SK-N-SH (cell line): ENCODE measurements at regions not wholly inside any gene's neighbourhood (a gene's known extent, or its start where the extent isn't known, plus 50 kb on each side); places are given as distances from the start of the nearest gene placed in this dataset.

Source experiments
- CTCF ChIA-PET: fragments of 300-600, 350-600 bp; formaldehyde crosslinking; extraction: SDS; loops from one replicate; lab custom pipeline; 2021; lab: Yijun Ruan, JAX
- POLR2A ChIA-PET: fragments of 350-600 bp; sonication (Branson Sonifier 250); formaldehyde crosslinking; extraction: SDS; loops from one replicate; lab custom pipeline; 2020; ENCODE audit warnings: antibody characterized with exemption, inconsistent platforms; lab: Yijun Ruan, JAX
- DNase-seq: peaks from one replicate; pipeline ENCODE4 v3.0.0; 2012
- H2AFZ ChIP-seq: fragments of 200-600 bp; sonication (generic); 2 replicates; pipeline ENCODE4 v1.8.1; 2016; ENCODE audit warnings: antibody characterized with exemption, mild to moderate bottlenecking, low read depth
- H3F3A ChIP-seq: fragments of 200-600 bp; sonication (generic); replicated peaks from 2 replicates; pipeline ENCODE3; 2016; ENCODE audit warnings: antibody characterized with exemption, mild to moderate bottlenecking; ENCODE audit not compliant: insufficient read depth
- H3K27ac ChIP-seq, 2 experiments: fragments of 200-500 bp in 1 of 2; fragments of 200-600 bp in 1 of 2; sonication (Bioruptor generic) in 1 of 2; sonication (generic), shearing (Covaris generic) in 1 of 2; 2 replicates each; pipeline versions ENCODE4 v1.5.1 to v1.6.1; 2014 to 2016; ENCODE audit warnings: low read depth in 2 of 2, inconsistent platforms in 1 of 2, low read length in 1 of 2, mild to moderate bottlenecking in 1 of 2, mixed read lengths in 1 of 2
- H3K27me3 ChIP-seq: fragments of 200-600 bp; sonication (generic), shearing (Covaris generic); 2 replicates; pipeline ENCODE4 v1.6.1; 2016; ENCODE audit warnings: mixed run types; ENCODE audit not compliant: insufficient read depth
- H3K36me3 ChIP-seq, 2 experiments: fragments of 200-500 bp in 1 of 2; fragments of 200-600 bp in 1 of 2; sonication (Bioruptor generic) in 1 of 2; sonication (generic) in 1 of 2; replicated peaks in 1 of 2; 2 replicates each; pipeline versions ENCODE3 to v1.5.1; 2014 to 2016; ENCODE audit warnings: low read length in 1 of 2, mild to moderate bottlenecking in 1 of 2; ENCODE audit not compliant: insufficient read depth in 2 of 2, control insufficient read depth in 1 of 2
- H3K4me1 ChIP-seq, 2 experiments: fragments of 200-500 bp in 1 of 2; fragments of 200-600 bp in 1 of 2; sonication (Bioruptor generic) in 1 of 2; sonication (generic), shearing (Covaris generic) in 1 of 2; 2 replicates each; pipeline versions ENCODE4 v1.5.1 to v1.6.1; 2014 to 2016; ENCODE audit warnings: low read depth in 1 of 2, low read length in 1 of 2, mixed run types in 1 of 2; ENCODE audit not compliant: insufficient read depth in 2 of 2, control insufficient read depth in 1 of 2
- H3K4me2 ChIP-seq: fragments of 200-600 bp; sonication (generic), shearing (Covaris generic); 2 replicates; pipeline ENCODE4 v1.6.1; 2017; ENCODE audit warnings: mixed run types
- H3K4me3 ChIP-seq, 2 experiments: fragments of 200-500 bp in 1 of 2; fragments of 200-600 bp in 1 of 2; sonication (Bioruptor generic) in 1 of 2; sonication (generic), shearing (Covaris generic) in 1 of 2; 2 replicates each; pipeline versions ENCODE4 v1.5.1 to v1.8.1; 2014 to 2016; ENCODE audit warnings: low read depth in 2 of 2, inconsistent platforms in 1 of 2, low read length in 1 of 2, mild to moderate bottlenecking in 1 of 2, mixed read lengths in 1 of 2, moderate library complexity in 1 of 2
- H3K79me2 ChIP-seq: fragments of 200-600 bp; sonication (generic); 2 replicates; pipeline ENCODE4 v1.8.1; 2017; ENCODE audit warnings: mild to moderate bottlenecking; ENCODE audit not compliant: insufficient read depth
- H3K9ac ChIP-seq: fragments of 200-600 bp; sonication (generic); 2 replicates; pipeline ENCODE4 v1.6.1; 2017; ENCODE audit warnings: mixed run types
- H3K9me2 ChIP-seq: fragments of 200-600 bp; sonication (generic); 2 replicates; pipeline ENCODE4 v1.6.1; 2017; ENCODE audit warnings: mixed run types
- H3K9me3 ChIP-seq: fragments of 200-600 bp; sonication (generic); 2 replicates; pipeline ENCODE4 v1.6.1; 2017; ENCODE audit warnings: mixed run types, mild to moderate bottlenecking, moderate library complexity
- H4K20me1 ChIP-seq: fragments of 200-600 bp; sonication (generic); 2 replicates; pipeline ENCODE4 v1.6.1; 2017; ENCODE audit warnings: mild to moderate bottlenecking, mixed run types; ENCODE audit not compliant: insufficient read depth
- CHD2 ChIP-seq: fragments of 150-350 bp; IDR thresholded peaks from 2 replicates; pipeline ENCODE4 v1.6.1; 2018; ENCODE audit warnings: low read length; ENCODE audit not compliant: partially characterized antibody
- ELF1 ChIP-seq: IDR thresholded peaks from 2 replicates; pipeline ENCODE4 v1.4.0; 2012
- EP300 ChIP-seq, 2 experiments: IDR thresholded peaks; 2 replicates each; pipeline versions ENCODE4 v1.4.0 to v1.6.1; 2012; ENCODE audit warnings: borderline replicate concordance in 1 of 2, low read depth in 1 of 2, low read length in 1 of 2
- FOXM1 ChIP-seq: IDR thresholded peaks from 2 replicates; pipeline ENCODE4 v1.4.0; 2012; ENCODE audit warnings: low read depth, mild to moderate bottlenecking
- GABPA ChIP-seq: IDR thresholded peaks from 2 replicates; pipeline ENCODE4 v1.4.0; 2012; ENCODE audit warnings: low read depth, mild to moderate bottlenecking
- MXI1 ChIP-seq: IDR thresholded peaks from 2 replicates; pipeline ENCODE4 v1.6.1; 2012; ENCODE audit warnings: mild to moderate bottlenecking, low read depth, low read length, improper control_type of control experiment
- NFIC ChIP-seq: IDR thresholded peaks from 2 replicates; pipeline ENCODE4 v1.4.0; 2012; ENCODE audit warnings: borderline replicate concordance
- NRF1 ChIP-seq: IDR thresholded peaks from 2 replicates; pipeline ENCODE4 v1.6.1; 2012; ENCODE audit warnings: low read depth, mild to moderate bottlenecking, low read length
- RAD21 ChIP-seq: IDR thresholded peaks from 2 replicates; pipeline ENCODE4 v1.6.1; 2012; ENCODE audit warnings: mild to moderate bottlenecking, low read length
- SIN3A ChIP-seq: IDR thresholded peaks from 2 replicates; pipeline ENCODE4 v1.6.1; 2012; ENCODE audit warnings: low read depth, mild to moderate bottlenecking, low read length, moderate library complexity, borderline replicate concordance
- TAF1 ChIP-seq: IDR thresholded peaks from 2 replicates; pipeline ENCODE4 v1.6.1; 2012; ENCODE audit warnings: low read depth, mild to moderate bottlenecking, low read length, moderate library complexity, borderline replicate concordance
- TCF12 ChIP-seq: IDR thresholded peaks from 2 replicates; pipeline ENCODE4 v1.4.0; 2012
- WGBS: methylation state at CpG from one replicate; pipeline ENCODE4 v1.1.6; 2017; ENCODE audit warnings: low lambda C conversion rate; 5-methylcytosine and 5-hydroxymethylcytosine counted together
- TF ChIP-seq, protein P1 (sequence below): IDR thresholded peaks from 2 replicates; pipeline ENCODE4; 2012
- TF ChIP-seq, protein P2 (sequence below): fragments of 150-350 bp; IDR thresholded peaks from 2 replicates; pipeline ENCODE4 v1.6.1; 2017; ENCODE audit warnings: antibody characterized with exemption, low read length, low read depth, borderline replicate concordance
- TF ChIP-seq, protein P3 (sequence below): IDR thresholded peaks from 2 replicates; pipeline ENCODE4 v1.4.0; 2012; ENCODE audit warnings: low read depth, borderline replicate concordance

- Histone ChIP-seq H3F3A (no peaks in the 10 kb centered on the region), H3K9me3 (no peaks in the 10 kb centered on the region), H4K20me1 (no peaks in the 10 kb centered on the region), H3K27me3 (no peaks in the 10 kb centered on the region), H3K9me2 (no peaks in the 10 kb centered on the region), H3K4me3 (no peak overlapping the region), H3K27ac (no peak overlapping the region), H3K4me2 (no peak overlapping the region), H3K36me3 (no peaks in the 10 kb centered on the region), H3K4me1 (peaks cover 0 to 11% of the 10 kb centered on the region in 2 experiments; a peak in 1 of 4 replicates), H3K9ac (no peak overlapping the region), H2AFZ (no peak overlapping the region), H3K79me2 (no peaks in the 10 kb centered on the region)
- DNase-seq, result no peak
- ChIA-PET CTCF (no interaction called here), POLR2A (no interaction called here)
- WGBS, result 28% methylated on average over 5 of the region's 6 CpGs
- TF ChIP-seq NRF1 (no peak), MXI1 (no peak), EP300 (IDR thresholded peaks at IDR 0.05; ENCODE audit: borderline replicate concordance in 1 of 2, low read depth in 1 of 2, low read length in 1 of 2) (no peak), NFIC (no peak)
- TF ChIP-seq, protein P1, sequence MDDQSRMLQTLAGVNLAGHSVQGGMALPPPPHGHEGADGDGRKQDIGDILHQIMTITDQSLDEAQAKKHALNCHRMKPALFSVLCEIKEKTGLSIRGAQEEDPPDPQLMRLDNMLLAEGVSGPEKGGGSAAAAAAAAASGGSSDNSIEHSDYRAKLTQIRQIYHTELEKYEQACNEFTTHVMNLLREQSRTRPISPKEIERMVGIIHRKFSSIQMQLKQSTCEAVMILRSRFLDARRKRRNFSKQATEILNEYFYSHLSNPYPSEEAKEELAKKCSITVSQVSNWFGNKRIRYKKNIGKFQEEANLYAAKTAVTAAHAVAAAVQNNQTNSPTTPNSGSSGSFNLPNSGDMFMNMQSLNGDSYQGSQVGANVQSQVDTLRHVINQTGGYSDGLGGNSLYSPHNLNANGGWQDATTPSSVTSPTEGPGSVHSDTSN, result no peak
Measured at GRCh38 chr1:30606166-30606565, 117.2 kb downstream of the MATN1 start.

DNA sequence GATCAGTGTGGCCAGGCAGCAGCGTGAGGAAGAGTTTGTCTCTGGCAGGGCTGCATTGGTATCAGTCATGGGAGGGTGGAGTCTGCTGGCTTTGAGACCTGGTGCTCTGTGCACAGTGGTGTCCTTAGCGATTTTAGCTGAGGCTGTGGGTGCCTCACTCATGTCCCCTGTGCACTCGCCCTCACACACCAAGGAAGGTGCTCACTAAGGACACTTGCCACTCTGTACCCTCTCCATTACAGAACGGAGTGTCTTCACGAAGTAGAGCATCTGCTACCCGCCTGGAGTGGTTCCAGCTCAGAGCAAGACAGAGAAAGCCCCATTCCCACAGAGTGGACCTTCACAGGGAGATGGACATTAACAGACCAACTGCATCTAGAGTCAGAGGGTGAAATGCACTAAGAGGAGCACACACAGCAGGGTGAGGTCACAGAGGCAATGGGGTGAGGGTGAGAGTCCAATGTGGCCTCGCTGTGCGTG is 117.9 kb downstream of the MATN1 start:
- ChIA-PET CTCF (no interaction called here), POLR2A (no interaction called here)
- peaks cover 0 to 6% of the 10 kb centered on the region in 2 experiments; a peak in 1 of 4 replicates for H3K4me1 ChIP-seq
- H3K9ac ChIP-seq, result no peak overlapping the region
- no peak overlapping the region for H2AFZ ChIP-seq
- H3K79me2 ChIP-seq, result no peaks in the 10 kb centered on the region
- no peaks in the 10 kb centered on the region for H3K36me3 ChIP-seq
- H3K27me3 ChIP-seq, result no peaks in the 10 kb centered on the region
- DNase-seq, result no peak
- H3K4me2 ChIP-seq, result no peak overlapping the region
- 15% methylated on average over 7 of the region's 8 CpGs for WGBS
- no peak overlapping the region for H3K4me3 ChIP-seq
- H3K27ac ChIP-seq, result no peak overlapping the region
- H3K9me3 ChIP-seq, result no peaks in the 10 kb centered on the region
- H4K20me1 ChIP-seq, result no peaks in the 10 kb centered on the region
- H3F3A ChIP-seq, result no peaks in the 10 kb centered on the region
- TF ChIP-seq RAD21 (no peak), SIN3A (no peak), CHD2 (no peak), EP300 (IDR thresholded peaks at IDR 0.05; ENCODE audit: borderline replicate concordance in 1 of 2, low read depth in 1 of 2, low read length in 1 of 2) (no peak), TCF12 (no peak), ELF1 (no peak)
- no peaks in the 10 kb centered on the region for H3K9me2 ChIP-seq

- Histone ChIP-seq H3K9me3 (no peaks in the 10 kb centered on the region), H4K20me1 (no peaks in the 10 kb centered on the region), H3K36me3 (no peaks in the 10 kb centered on the region), H3K4me2 (no peak overlapping the region), H3K79me2 (no peaks in the 10 kb centered on the region), H2AFZ (no peak overlapping the region), H3F3A (no peaks in the 10 kb centered on the region), H3K9me2 (no peaks in the 10 kb centered on the region), H3K27me3 (no peaks in the 10 kb centered on the region), H3K4me1 (peaks cover 0 to 3% of the 10 kb centered on the region in 2 experiments; a peak in 1 of 4 replicates), H3K27ac (no peak overlapping the region), H3K9ac (no peak overlapping the region), H3K4me3 (no peak overlapping the region)
- CTCF ChIA-PET, result interaction anchor here (0.6 to 1.4 kb wide), 2 partner anchors 93 to 1089 kb away, joined by 3 read pairs; no protein-coding TSS in a partner anchor
- DNase-seq, result no peak
- TF ChIP-seq SIN3A, result no peak
- TF ChIP-seq GABPA, result no peak
- TF ChIP-seq, protein P2, sequence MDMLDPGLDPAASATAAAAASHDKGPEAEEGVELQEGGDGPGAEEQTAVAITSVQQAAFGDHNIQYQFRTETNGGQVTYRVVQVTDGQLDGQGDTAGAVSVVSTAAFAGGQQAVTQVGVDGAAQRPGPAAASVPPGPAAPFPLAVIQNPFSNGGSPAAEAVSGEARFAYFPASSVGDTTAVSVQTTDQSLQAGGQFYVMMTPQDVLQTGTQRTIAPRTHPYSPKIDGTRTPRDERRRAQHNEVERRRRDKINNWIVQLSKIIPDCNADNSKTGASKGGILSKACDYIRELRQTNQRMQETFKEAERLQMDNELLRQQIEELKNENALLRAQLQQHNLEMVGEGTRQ, result no peak
- TF ChIP-seq, protein P3, sequence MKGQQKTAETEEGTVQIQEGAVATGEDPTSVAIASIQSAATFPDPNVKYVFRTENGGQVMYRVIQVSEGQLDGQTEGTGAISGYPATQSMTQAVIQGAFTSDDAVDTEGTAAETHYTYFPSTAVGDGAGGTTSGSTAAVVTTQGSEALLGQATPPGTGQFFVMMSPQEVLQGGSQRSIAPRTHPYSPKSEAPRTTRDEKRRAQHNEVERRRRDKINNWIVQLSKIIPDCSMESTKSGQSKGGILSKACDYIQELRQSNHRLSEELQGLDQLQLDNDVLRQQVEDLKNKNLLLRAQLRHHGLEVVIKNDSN, result no peak
- TF ChIP-seq TAF1, result no peak
- no peak for TF ChIP-seq FOXM1
- no peak for TF ChIP-seq RAD21
- WGBS, result 18% methylated on average over 2 of the region's 6 CpGs
- POLR2A ChIA-PET, result no interaction called here
Measured at GRCh38 chr1:30604801-30605440, 118.5 kb downstream of the MATN1 start.
